ENCODE measurements at regions not wholly inside any gene's neighbourhood (a gene's known extent, or its start where the extent isn't known, plus 50 kb on each side); places are given as distances from the start of the nearest gene placed in this dataset.

DNA sequence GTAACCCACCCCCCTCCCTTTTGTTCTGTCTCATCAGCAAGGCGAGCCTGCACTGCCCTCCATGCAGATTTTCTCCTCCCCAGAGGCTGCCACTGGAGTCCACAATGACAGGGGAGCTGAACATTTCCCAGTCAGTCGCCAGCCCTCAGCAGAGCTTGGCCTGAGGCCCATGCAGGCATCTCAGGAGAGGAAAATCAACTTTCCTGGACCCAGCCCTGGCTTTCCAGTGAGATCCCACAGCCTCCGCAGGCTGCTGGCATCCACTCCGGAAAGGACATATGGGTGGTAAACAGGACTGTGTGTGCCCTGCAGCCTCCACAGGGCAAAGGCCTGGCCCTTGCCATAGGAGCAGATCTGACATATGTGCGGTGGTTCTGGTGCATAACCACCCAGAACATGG is 253.8 kb downstream of the TNS1 start:
- TF ChIP-seq, protein P1, sequence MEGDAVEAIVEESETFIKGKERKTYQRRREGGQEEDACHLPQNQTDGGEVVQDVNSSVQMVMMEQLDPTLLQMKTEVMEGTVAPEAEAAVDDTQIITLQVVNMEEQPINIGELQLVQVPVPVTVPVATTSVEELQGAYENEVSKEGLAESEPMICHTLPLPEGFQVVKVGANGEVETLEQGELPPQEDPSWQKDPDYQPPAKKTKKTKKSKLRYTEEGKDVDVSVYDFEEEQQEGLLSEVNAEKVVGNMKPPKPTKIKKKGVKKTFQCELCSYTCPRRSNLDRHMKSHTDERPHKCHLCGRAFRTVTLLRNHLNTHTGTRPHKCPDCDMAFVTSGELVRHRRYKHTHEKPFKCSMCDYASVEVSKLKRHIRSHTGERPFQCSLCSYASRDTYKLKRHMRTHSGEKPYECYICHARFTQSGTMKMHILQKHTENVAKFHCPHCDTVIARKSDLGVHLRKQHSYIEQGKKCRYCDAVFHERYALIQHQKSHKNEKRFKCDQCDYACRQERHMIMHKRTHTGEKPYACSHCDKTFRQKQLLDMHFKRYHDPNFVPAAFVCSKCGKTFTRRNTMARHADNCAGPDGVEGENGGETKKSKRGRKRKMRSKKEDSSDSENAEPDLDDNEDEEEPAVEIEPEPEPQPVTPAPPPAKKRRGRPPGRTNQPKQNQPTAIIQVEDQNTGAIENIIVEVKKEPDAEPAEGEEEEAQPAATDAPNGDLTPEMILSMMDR (IDR thresholded peaks at IDR 0.05; ENCODE audit: borderline replicate concordance, extremely low read depth, low read length, poor library complexity, severe bottlenecking): no peak
- no peak for TF ChIP-seq EZH2 (IDR thresholded peaks at IDR 0.05; ENCODE audit: borderline replicate concordance, low read depth, low read length, severe bottlenecking)
